ENCODE measurements at regions not wholly inside any gene's neighbourhood (a gene's known extent, or its start where the extent isn't known, plus 50 kb on each side); places are given as distances from the start of the nearest gene placed in this dataset.
A peak's percentile ranks its signal among the peaks of the same experiment; 100 is the strongest.

- ChIA-PET CTCF (no interaction called here), POLR2A (no interaction called here)
- H3K4me3 ChIP-seq (ENCODE audit: low read length), result no peak overlapping the region
- no peak overlapping the region for H3K27ac Mint-ChIP-seq
- H3K36me3 Mint-ChIP-seq, result no peaks in the 10 kb centered on the region
- no peak overlapping the region for H3K27ac ChIP-seq (ENCODE audit: low read depth, low read length)
- no peaks in the 10 kb centered on the region for H3K9me3 Mint-ChIP-seq
- H3K27me3 ChIP-seq (ENCODE audit: insufficient read depth, low read length, poor library complexity, severe bottlenecking), result no peaks in the 10 kb centered on the region
- peaks cover 5 to 10% of the 10 kb centered on the region in 2 donors for H3K27me3 Mint-ChIP-seq
- H3K36me3 ChIP-seq (ENCODE audit: insufficient read depth, low read length), result no peaks in the 10 kb centered on the region
- no peaks in the 10 kb centered on the region for H3K9me3 ChIP-seq (ENCODE audit: low read length)
- DNase-seq, result no peak
- H3K4me1 ChIP-seq (ENCODE audit: insufficient read depth, low read length), result no peaks in the 10 kb centered on the region
- H3K4me3 Mint-ChIP-seq, result no peak overlapping the region
- no peaks in the 10 kb centered on the region for H3K4me1 Mint-ChIP-seq
Observed at GRCh38 chr19:30710721-30711120, 338.5 kb downstream of the ZNF536 start.

GRCh38 chr19:30708416-30709178, 336.4 kb downstream of the ZNF536 start:
- no peaks in the 10 kb centered on the region for H3K36me3 ChIP-seq (ENCODE audit: insufficient read depth, low read length)
- no peaks in the 10 kb centered on the region for H3K36me3 Mint-ChIP-seq
- H3K27ac ChIP-seq (ENCODE audit: low read depth, low read length), result no peak overlapping the region
- no peaks in the 10 kb centered on the region for H3K9me3 Mint-ChIP-seq
- peak overlapping the region in 1 of 8 donors; percentile 21 for H3K27ac Mint-ChIP-seq
- no peaks in the 10 kb centered on the region for H3K9me3 ChIP-seq (ENCODE audit: low read length)
- no peak overlapping the region for H3K4me3 ChIP-seq (ENCODE audit: low read length)
- POLR2A ChIA-PET, result no interaction called here
- CTCF ChIA-PET, result no interaction called here
- H3K4me3 Mint-ChIP-seq, result no peak overlapping the region
- DNase-seq, result no peak
- no peaks in the 10 kb centered on the region for H3K4me1 ChIP-seq (ENCODE audit: insufficient read depth, low read length)
- no peaks in the 10 kb centered on the region for H3K4me1 Mint-ChIP-seq
- H3K27me3 Mint-ChIP-seq, result peaks cover 5 to 10% of the 10 kb centered on the region in 2 donors
- H3K27me3 ChIP-seq (ENCODE audit: insufficient read depth, low read length, poor library complexity, severe bottlenecking), result no peaks in the 10 kb centered on the region

- Histone ChIP-seq H3K36me3 (ENCODE audit: insufficient read depth, low read length) (no peaks in the 10 kb centered on the region), H3K27me3 (ENCODE audit: insufficient read depth, low read length, poor library complexity, severe bottlenecking) (no peaks in the 10 kb centered on the region), H3K9me3 (ENCODE audit: low read length) (no peaks in the 10 kb centered on the region), H3K4me3 (ENCODE audit: low read length) (no peak overlapping the region), H3K27ac (ENCODE audit: low read depth, low read length) (no peak overlapping the region), H3K4me1 (ENCODE audit: insufficient read depth, low read length) (no peaks in the 10 kb centered on the region)
- no peaks in the 10 kb centered on the region for H3K4me1 Mint-ChIP-seq
- DNase-seq, result no peak
- no peaks in the 10 kb centered on the region for H3K9me3 Mint-ChIP-seq
- H3K27ac Mint-ChIP-seq, result no peak overlapping the region
- H3K36me3 Mint-ChIP-seq, result no peaks in the 10 kb centered on the region
- CTCF ChIA-PET, result no interaction called here
- peaks cover 5 to 15% of the 10 kb centered on the region in 2 donors for H3K27me3 Mint-ChIP-seq
- POLR2A ChIA-PET, result no interaction called here
- H3K4me3 Mint-ChIP-seq, result no peak overlapping the region
Observed at GRCh38 chr19:30704771-30705330, 332.7 kb downstream of the ZNF536 start.

- DNase-seq, result no peak
- Mint-ChIP-seq H3K9me3 (no peaks in the 10 kb centered on the region), H3K4me1 (no peaks in the 10 kb centered on the region), H3K27me3 (peaks cover 2 to 7% of the 10 kb centered on the region in 2 donors), H3K4me3 (no peak overlapping the region), H3K27ac (no peak overlapping the region), H3K36me3 (no peaks in the 10 kb centered on the region)
- H3K36me3 ChIP-seq (ENCODE audit: insufficient read depth, low read length), result no peaks in the 10 kb centered on the region
- CTCF ChIA-PET, result no interaction called here
- H3K27ac ChIP-seq (ENCODE audit: low read depth, low read length), result no peak overlapping the region
- H3K27me3 ChIP-seq (ENCODE audit: insufficient read depth, low read length, poor library complexity, severe bottlenecking), result no peaks in the 10 kb centered on the region
- POLR2A ChIA-PET, result no interaction called here
- H3K9me3 ChIP-seq (ENCODE audit: low read length), result no peaks in the 10 kb centered on the region
- no peak overlapping the region for H3K4me3 ChIP-seq (ENCODE audit: low read length)
- no peaks in the 10 kb centered on the region for H3K4me1 ChIP-seq (ENCODE audit: insufficient read depth, low read length)
Observed at GRCh38 chr19:30703645-30704044, 331.5 kb downstream of the ZNF536 start.

GRCh38 chr19:30701178-30701577, 329.0 kb downstream of the ZNF536 start:
- H3K9me3 ChIP-seq (ENCODE audit: low read length), result no peaks in the 10 kb centered on the region
- CTCF ChIA-PET, result no interaction called here
- Mint-ChIP-seq H3K36me3 (no peaks in the 10 kb centered on the region), H3K27ac (no peak overlapping the region), H3K9me3 (no peaks in the 10 kb centered on the region), H3K4me1 (no peaks in the 10 kb centered on the region), H3K27me3 (peaks cover 1 to 10% of the 10 kb centered on the region in 2 donors), H3K4me3 (no peak overlapping the region)
- no peaks in the 10 kb centered on the region for H3K36me3 ChIP-seq (ENCODE audit: insufficient read depth, low read length)
- POLR2A ChIA-PET, result no interaction called here
- H3K27ac ChIP-seq (ENCODE audit: low read depth, low read length), result no peak overlapping the region
- H3K4me3 ChIP-seq (ENCODE audit: low read length), result no peak overlapping the region
- no peaks in the 10 kb centered on the region for H3K27me3 ChIP-seq (ENCODE audit: insufficient read depth, low read length, poor library complexity, severe bottlenecking)
- no peak for DNase-seq
- H3K4me1 ChIP-seq (ENCODE audit: insufficient read depth, low read length), result no peaks in the 10 kb centered on the region

- Histone ChIP-seq H3K4me1 (ENCODE audit: insufficient read depth, low read length) (no peaks in the 10 kb centered on the region), H3K27me3 (ENCODE audit: insufficient read depth, low read length, poor library complexity, severe bottlenecking) (no peaks in the 10 kb centered on the region), H3K9me3 (ENCODE audit: low read length) (no peaks in the 10 kb centered on the region), H3K27ac (ENCODE audit: low read depth, low read length) (no peak overlapping the region), H3K36me3 (ENCODE audit: insufficient read depth, low read length) (no peaks in the 10 kb centered on the region), H3K4me3 (ENCODE audit: low read length) (no peak overlapping the region)
- no peak for DNase-seq
- peaks cover 1 to 14% of the 10 kb centered on the region in 2 donors for H3K27me3 Mint-ChIP-seq
- ChIA-PET POLR2A (no interaction called here), CTCF (no interaction called here)
- H3K4me1 Mint-ChIP-seq, result no peaks in the 10 kb centered on the region
- no peaks in the 10 kb centered on the region for H3K36me3 Mint-ChIP-seq
- no peak overlapping the region for H3K27ac Mint-ChIP-seq
- no peaks in the 10 kb centered on the region for H3K9me3 Mint-ChIP-seq
- no peak overlapping the region for H3K4me3 Mint-ChIP-seq
Observed at GRCh38 chr19:30699871-30700280, 327.7 kb downstream of the ZNF536 start.

- peaks cover 7 to 24% of the 10 kb centered on the region in 2 donors for H3K27me3 Mint-ChIP-seq
Observed at GRCh38 chr19:30696514-30696913, 324.3 kb downstream of the ZNF536 start.

GRCh38 chr19:30695171-30695875, 323.1 kb downstream of the ZNF536 start:
- Mint-ChIP-seq H3K4me1 (peaks cover 6 to 26% (median 12%) of the 10 kb centered on the region in 3 donors), H3K9me3 (no peaks in the 10 kb centered on the region), H3K27me3 (peaks cover 7 to 33% of the 10 kb centered on the region in 2 donors), H3K36me3 (no peaks in the 10 kb centered on the region), H3K4me3 (no peak overlapping the region), H3K27ac (no peak overlapping the region)
- Histone ChIP-seq H3K4me1 (ENCODE audit: insufficient read depth, low read length) (no peaks in the 10 kb centered on the region), H3K27ac (ENCODE audit: low read depth, low read length) (no peak overlapping the region), H3K36me3 (ENCODE audit: insufficient read depth, low read length) (no peaks in the 10 kb centered on the region), H3K4me3 (ENCODE audit: low read length) (no peak overlapping the region), H3K9me3 (ENCODE audit: low read length) (no peaks in the 10 kb centered on the region), H3K27me3 (ENCODE audit: insufficient read depth, low read length, poor library complexity, severe bottlenecking) (no peaks in the 10 kb centered on the region)
- POLR2A ChIA-PET, result no interaction called here
- CTCF ChIA-PET, result no interaction called here
- no peak for DNase-seq

More at GRCh38 chr19:30696514-30696913, 324.3 kb downstream of the ZNF536 start:
- Histone ChIP-seq H3K4me3 (ENCODE audit: low read length) (no peak overlapping the region), H3K4me1 (ENCODE audit: insufficient read depth, low read length) (no peaks in the 10 kb centered on the region), H3K36me3 (ENCODE audit: insufficient read depth, low read length) (no peaks in the 10 kb centered on the region), H3K9me3 (ENCODE audit: low read length) (no peaks in the 10 kb centered on the region), H3K27ac (ENCODE audit: low read depth, low read length) (no peak overlapping the region), H3K27me3 (ENCODE audit: insufficient read depth, low read length, poor library complexity, severe bottlenecking) (no peaks in the 10 kb centered on the region)
- H3K4me1 Mint-ChIP-seq, result peaks cover 6 to 24% (median 12%) of the 10 kb centered on the region in 3 donors
- no peak overlapping the region for H3K27ac Mint-ChIP-seq
- CTCF ChIA-PET, result no interaction called here
- H3K4me3 Mint-ChIP-seq, result no peak overlapping the region
- no peaks in the 10 kb centered on the region for H3K36me3 Mint-ChIP-seq
- H3K9me3 Mint-ChIP-seq, result no peaks in the 10 kb centered on the region
- POLR2A ChIA-PET, result no interaction called here
- no peak for DNase-seq

Data from CD8-positive, alpha-beta memory T cell (primary cell).